ENCODE measurements at regions not wholly inside any gene's neighbourhood (a gene's known extent, or its start where the extent isn't known, plus 50 kb on each side); places are given as distances from the start of the nearest gene placed in this dataset.

- TF ChIP-seq, protein P1, sequence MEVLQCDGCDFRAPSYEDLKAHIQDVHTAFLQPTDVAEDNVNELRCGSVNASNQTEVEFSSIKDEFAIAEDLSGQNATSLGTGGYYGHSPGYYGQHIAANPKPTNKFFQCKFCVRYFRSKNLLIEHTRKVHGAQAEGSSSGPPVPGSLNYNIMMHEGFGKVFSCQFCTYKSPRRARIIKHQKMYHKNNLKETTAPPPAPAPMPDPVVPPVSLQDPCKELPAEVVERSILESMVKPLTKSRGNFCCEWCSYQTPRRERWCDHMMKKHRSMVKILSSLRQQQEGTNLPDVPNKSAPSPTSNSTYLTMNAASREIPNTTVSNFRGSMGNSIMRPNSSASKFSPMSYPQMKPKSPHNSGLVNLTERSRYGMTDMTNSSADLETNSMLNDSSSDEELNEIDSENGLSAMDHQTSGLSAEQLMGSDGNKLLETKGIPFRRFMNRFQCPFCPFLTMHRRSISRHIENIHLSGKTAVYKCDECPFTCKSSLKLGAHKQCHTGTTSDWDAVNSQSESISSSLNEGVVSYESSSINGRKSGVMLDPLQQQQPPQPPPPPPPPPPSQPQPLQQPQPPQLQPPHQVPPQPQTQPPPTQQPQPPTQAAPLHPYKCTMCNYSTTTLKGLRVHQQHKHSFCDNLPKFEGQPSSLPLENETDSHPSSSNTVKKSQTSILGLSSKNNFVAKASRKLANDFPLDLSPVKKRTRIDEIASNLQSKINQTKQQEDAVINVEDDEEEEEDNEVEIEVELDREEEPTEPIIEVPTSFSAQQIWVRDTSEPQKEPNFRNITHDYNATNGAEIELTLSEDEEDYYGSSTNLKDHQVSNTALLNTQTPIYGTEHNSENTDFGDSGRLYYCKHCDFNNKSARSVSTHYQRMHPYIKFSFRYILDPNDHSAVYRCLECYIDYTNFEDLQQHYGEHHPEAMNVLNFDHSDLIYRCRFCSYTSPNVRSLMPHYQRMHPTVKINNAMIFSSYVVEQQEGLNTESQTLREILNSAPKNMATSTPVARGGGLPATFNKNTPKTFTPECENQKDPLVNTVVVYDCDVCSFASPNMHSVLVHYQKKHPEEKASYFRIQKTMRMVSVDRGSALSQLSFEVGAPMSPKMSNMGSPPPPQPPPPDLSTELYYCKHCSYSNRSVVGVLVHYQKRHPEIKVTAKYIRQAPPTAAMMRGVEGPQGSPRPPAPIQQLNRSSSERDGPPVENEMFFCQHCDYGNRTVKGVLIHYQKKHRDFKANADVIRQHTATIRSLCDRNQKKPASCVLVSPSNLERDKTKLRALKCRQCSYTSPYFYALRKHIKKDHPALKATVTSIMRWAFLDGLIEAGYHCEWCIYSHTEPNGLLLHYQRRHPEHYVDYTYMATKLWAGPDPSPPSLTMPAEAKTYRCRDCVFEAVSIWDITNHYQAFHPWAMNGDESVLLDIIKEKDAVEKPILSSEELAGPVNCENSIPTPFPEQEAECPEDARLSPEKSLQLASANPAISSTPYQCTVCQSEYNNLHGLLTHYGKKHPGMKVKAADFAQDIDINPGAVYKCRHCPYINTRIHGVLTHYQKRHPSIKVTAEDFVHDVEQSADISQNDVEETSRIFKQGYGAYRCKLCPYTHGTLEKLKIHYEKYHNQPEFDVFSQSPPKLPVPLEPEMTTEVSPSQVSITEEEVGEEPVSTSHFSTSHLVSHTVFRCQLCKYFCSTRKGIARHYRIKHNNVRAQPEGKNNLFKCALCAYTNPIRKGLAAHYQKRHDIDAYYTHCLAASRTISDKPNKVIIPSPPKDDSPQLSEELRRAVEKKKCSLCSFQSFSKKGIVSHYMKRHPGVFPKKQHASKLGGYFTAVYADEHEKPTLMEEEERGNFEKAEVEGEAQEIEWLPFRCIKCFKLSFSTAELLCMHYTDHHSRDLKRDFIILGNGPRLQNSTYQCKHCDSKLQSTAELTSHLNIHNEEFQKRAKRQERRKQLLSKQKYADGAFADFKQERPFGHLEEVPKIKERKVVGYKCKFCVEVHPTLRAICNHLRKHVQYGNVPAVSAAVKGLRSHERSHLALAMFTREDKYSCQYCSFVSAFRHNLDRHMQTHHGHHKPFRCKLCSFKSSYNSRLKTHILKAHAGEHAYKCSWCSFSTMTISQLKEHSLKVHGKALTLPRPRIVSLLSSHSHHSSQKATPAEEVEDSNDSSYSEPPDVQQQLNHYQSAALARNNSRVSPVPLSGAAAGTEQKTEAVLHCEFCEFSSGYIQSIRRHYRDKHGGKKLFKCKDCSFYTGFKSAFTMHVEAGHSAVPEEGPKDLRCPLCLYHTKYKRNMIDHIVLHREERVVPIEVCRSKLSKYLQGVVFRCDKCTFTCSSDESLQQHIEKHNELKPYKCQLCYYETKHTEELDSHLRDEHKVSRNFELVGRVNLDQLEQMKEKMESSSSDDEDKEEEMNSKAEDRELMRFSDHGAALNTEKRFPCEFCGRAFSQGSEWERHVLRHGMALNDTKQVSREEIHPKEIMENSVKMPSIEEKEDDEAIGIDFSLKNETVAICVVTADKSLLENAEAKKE (CRISPR knock-in tag; IDR thresholded peaks at IDR 0.05): no peak
- TF ChIP-seq POLR2AphosphoS5 (IDR thresholded peaks at IDR 0.05; ENCODE audit: low read depth) (no peak), EZH2 (IDR thresholded peaks at IDR 0.05; ENCODE audit: low read depth, unreplicated experiment) (no peak), EZH2phosphoT487 (IDR thresholded peaks at IDR 0.05; ENCODE audit: unreplicated experiment) (no peak), REST (IDR thresholded peaks at IDR 0.05; ENCODE audit: unreplicated experiment) (no peak), ZNF114 (CRISPR knock-in tag; IDR thresholded peaks at IDR 0.05) (no peak), CREB1 (CRISPR knock-in tag; IDR thresholded peaks at IDR 0.05; ENCODE audit: low read depth) (no peak)
- TF ChIP-seq, protein P2, sequence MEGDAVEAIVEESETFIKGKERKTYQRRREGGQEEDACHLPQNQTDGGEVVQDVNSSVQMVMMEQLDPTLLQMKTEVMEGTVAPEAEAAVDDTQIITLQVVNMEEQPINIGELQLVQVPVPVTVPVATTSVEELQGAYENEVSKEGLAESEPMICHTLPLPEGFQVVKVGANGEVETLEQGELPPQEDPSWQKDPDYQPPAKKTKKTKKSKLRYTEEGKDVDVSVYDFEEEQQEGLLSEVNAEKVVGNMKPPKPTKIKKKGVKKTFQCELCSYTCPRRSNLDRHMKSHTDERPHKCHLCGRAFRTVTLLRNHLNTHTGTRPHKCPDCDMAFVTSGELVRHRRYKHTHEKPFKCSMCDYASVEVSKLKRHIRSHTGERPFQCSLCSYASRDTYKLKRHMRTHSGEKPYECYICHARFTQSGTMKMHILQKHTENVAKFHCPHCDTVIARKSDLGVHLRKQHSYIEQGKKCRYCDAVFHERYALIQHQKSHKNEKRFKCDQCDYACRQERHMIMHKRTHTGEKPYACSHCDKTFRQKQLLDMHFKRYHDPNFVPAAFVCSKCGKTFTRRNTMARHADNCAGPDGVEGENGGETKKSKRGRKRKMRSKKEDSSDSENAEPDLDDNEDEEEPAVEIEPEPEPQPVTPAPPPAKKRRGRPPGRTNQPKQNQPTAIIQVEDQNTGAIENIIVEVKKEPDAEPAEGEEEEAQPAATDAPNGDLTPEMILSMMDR (conservative IDR thresholded peaks at IDR 0.05; ENCODE audit: low read depth in 2 of 2): no peak
These were observed 364.8 kb downstream of the PDGFC start for GRCh38 chr4:156606554-156607477.

Data from GM23338 (cell line).